HG03460 (cell line): ENCODE measurements at regions not wholly inside any gene's neighbourhood (a gene's known extent, or its start where the extent isn't known, plus 50 kb on each side); places are given as distances from the start of the nearest gene placed in this dataset.
"Not testable (repeated sequence)": the region's sequence is repeated elsewhere in the genome, so short reads cannot be mapped to it uniquely, and the experiment has no call there.

Experiments
- ATAC-seq: cut with Tn5 transposase; IDR thresholded peaks from one replicate; pipeline ENCODE4 v1.9.1; 2021; ENCODE audit not compliant: unreplicated experiment

- ATAC-seq, result no peak
Measured at GRCh38 chr16:9337308-9338032, 246.0 kb downstream of the HAPSTR1 start.

DNA sequence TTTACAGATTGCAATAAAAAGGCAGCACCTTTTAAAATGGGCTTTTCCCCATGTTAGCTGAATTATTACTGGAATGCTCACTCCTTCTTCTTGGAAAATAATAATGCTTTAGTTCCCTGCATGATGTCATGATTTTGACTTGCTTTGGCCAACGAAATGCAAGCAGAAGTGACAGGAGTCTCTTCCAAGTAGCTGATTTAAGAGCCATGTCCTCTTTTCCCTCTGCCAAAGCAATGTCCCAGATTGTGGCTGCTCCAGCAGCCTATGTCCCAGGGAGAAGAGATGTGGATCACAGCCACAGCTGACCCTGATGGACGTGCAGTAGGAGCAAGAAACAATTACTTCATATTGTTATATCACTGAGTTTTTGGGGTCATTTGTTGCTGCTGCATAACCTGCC lies 246.6 kb downstream of the HAPSTR1 start:
- no peak for ATAC-seq

- ATAC-seq, result no peak
Measured at GRCh38 chr16:9338510-9338909, 247.1 kb downstream of the HAPSTR1 start.

GRCh38 chr16:9340526-9341256 lies 249.2 kb downstream of the HAPSTR1 start:
- no peak for ATAC-seq

- ATAC-seq, result no peak
Measured at GRCh38 chr16:9343276-9343675, 251.8 kb downstream of the HAPSTR1 start.

GRCh38 chr16:9344508-9344907 lies 253.1 kb downstream of the HAPSTR1 start:
- ATAC-seq, result no peak

- ATAC-seq, result no peak
Measured at GRCh38 chr16:9345046-9345445, 253.6 kb downstream of the HAPSTR1 start.

GRCh38 chr16:9345880-9346279 lies 254.4 kb downstream of the HAPSTR1 start:
- no peak for ATAC-seq

DNA sequence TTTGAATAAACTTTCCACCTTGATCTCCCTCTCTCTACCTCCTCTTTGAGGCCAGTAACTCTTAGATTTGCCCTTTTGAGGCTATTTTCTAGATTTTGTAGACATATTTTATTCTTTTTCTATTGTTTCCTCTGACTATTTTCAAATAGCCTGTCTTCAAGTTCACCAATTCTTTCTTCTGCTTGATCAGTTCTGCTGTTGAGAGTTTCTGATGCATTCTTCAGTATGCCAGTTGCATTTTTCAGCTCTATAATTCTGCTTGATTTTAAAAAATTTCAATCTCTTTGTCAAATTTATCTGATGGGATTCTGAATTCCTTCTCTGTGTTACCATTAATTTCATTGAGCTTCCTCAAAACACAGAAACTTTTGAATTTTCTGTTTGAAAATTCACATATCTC lies 257.5 kb downstream of the HAPSTR1 start:
- ATAC-seq, result no peak

DNA sequence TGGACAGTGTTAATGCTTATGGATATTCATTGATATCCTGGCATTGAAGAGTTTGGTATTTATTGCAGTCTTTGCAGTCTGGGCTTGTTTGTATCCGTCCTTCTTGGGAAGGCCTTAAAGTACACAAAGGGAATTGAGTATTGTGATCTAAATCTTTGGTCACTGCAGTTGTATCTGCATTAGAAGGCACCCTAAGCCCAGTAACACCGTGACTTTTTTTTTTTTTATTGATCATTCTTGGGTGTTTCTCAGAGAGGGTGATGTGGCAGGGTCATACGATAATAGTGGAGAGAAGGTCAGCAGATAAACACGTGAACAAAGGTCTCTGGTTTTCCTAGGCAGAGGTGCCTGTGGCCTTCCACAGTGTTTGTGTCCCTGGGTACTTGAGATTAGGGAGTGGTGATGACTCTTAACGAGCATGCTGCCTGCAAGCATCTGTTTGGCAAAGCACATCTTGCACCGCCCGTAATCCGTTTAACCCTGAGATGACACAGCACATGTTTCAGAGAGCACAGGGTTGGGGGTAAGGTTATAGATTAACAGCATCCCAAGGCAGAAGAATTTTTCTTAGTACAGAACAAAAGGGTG lies 258.0 kb downstream of the HAPSTR1 start:
- not testable (repeated sequence) for ATAC-seq

DNA sequence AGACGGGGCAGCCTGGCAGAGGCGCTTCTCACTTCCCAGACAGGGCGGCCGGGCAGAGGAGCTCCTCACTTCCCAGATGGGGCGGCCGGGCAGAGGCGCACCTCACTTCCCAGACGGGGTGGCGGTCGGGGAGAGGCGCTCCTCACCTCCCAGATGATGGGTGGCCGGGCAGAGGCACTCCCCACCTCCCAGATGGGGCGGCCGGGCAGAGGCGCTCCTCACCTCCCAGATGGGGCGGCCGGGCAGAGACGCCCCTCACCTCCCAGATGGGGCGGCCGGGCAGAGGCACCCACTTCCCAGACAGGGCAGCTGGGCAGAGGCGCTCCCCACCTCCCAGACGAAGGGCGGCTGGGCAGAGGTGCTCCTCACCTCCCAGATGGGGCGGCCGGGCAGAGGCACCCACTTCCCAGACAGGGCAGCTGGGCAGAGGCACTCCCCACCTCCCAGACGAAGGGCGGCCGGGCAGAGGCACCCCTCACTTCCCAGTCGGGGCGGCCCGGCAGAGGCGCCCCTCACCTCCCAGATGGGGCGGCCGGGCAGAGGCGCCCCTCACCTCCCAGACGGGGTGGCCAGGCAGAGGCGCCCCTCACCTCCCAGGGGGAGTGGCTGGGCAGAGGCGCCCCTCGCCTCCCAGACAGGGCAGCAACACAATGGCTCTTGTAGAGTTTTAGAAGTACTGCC lies 258.8 kb downstream of the HAPSTR1 start:
- not testable (repeated sequence) for ATAC-seq

- no peak for ATAC-seq
Measured at GRCh38 chr16:9351440-9351839, 260.0 kb downstream of the HAPSTR1 start.

DNA sequence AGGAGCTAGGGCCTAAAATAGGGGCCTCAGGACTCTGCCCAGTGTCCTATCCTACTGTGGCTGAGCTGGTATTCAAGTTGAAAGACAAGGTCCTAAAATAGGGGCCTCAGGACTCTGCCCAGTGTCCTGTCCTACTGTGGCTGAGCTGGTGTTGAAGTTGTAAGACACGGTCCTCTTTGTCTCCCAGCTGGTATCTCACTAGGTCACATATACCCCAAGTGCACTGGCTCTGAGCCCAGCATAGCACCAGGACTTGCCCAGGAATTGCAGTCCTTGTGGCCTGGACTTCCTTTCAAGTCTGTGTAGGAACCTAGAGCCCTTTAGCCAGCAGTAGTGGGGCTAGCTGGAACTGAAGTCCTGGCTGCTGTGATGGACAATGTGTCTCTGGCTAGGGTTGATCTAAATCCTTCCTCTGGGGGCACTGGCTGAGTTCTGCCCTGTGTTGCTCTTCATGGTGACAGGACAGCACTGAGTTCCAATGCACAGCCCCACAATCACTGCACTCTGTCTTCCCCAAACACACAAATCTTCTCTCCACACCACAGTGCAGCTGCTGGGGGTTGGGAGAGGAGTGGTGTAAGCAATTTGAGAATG lies 260.5 kb downstream of the HAPSTR1 start:
- ATAC-seq, result no peak

DNA sequence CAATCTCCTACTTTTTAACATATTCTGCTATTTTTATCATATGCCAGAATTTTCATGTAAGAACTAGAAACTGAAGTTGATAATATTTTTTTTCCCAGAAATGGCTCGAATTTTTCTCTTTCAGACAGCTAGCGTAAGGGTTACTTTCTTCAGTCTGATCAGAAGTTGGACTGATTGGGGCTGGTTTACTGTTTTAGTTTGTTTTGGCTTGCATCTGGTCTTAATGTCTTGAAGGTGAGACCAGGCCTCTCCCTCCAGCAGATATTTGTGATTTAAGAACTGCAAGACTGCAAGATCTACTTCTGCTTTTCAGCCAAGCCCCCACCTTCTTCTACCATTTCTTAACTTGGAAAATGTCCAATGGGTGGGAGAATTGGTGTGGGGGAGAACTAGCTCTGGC lies 266.4 kb downstream of the HAPSTR1 start:
- ATAC-seq, result no peak

DNA sequence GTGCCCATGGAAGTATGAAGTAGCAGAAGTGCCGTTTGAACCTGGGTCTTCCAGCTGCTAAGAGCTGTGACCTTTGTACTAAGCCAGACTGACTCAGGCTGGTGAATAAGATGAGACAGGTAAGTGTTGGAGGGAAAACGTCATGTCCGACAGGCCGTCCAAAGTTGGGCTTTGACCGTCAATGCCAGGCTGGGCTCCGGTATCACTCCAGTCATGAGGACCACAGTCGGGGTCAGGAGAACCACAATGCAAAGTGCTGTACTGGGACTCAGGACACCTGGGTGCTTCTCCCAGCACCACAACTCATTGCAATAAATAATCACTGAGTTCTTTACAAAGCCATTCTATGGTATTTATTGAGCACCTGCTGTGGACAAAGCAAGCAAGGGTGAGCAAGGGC lies 268.6 kb downstream of the HAPSTR1 start:
- ATAC-seq, result no peak

- ATAC-seq, result no peak
Measured at GRCh38 chr16:9362050-9362449, 270.6 kb downstream of the HAPSTR1 start.

GRCh38 chr16:9362604-9363003 lies 271.2 kb downstream of the HAPSTR1 start:
- no peak for ATAC-seq

DNA sequence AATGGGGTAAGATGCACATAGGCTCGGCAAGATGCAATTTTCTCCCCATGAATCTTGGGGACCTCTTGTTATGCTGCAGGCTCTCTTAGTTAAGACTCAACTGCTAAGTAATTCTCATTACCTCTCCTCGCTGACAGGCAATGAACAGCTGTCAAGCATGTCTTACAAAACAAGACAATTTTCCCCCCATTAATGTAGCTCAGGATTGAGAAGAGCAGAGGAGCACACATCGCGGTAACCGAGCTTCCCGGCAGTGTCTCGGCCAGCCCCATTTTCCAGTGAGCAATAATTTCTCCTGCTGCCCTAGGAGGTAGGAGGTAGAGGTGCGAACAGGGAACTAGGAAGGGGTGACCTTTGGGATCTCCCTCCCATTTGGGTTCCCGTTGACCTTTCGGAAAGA lies 272.1 kb downstream of the HAPSTR1 start:
- ATAC-seq, result no peak

- ATAC-seq, result no peak
Measured at GRCh38 chr16:9364721-9365369, 273.4 kb downstream of the HAPSTR1 start.

DNA sequence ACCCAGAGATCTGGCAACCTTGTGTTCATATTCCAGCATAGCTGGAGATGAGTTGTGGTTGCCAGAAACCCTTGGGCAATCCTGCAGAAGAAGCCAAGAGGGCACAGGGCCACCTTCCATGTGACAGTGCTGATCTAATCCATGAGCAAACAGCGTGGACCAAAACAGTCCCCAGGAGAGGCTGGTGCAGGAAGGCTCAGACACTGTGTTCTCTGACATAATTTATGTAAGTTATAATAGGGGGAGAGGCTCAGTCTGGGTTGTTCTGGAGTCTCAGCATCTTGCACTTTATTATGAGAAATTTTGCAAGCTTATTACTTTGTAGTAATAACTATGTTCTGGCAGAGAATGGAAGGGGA lies 273.9 kb downstream of the HAPSTR1 start:
- no peak for ATAC-seq
